H7 (cell line): ENCODE measurements at regions not wholly inside any gene's neighbourhood (a gene's known extent, or its start where the extent isn't known, plus 50 kb on each side); places are given as distances from the start of the nearest gene placed in this dataset.
"Not testable (repeated sequence)": the region's sequence is repeated elsewhere in the genome, so short reads cannot be mapped to it uniquely, and the experiment has no call there.

Experiments used
- DNase-seq: peaks from one replicate; pipeline ENCODE4 v3.0.0; 2012
- H3K27me3 ChIP-seq: 2 replicates; pipeline ENCODE4 v1.6.0; 2011; ENCODE audit warnings: mild to moderate bottlenecking, low read length; ENCODE audit not compliant: control insufficient read depth, insufficient read depth
- H3K36me3 ChIP-seq: replicated peaks from 2 replicates; pipeline ENCODE4 v1.5.1; 2011; ENCODE audit warnings: low read length; ENCODE audit not compliant: control insufficient read depth, insufficient read depth
- H3K4me3 ChIP-seq: 2 replicates; pipeline ENCODE4 v1.5.1; 2011; ENCODE audit warnings: low read depth, mild to moderate bottlenecking, control low read depth, low read length, moderate library complexity; ENCODE audit not compliant: insufficient read depth

DNA sequence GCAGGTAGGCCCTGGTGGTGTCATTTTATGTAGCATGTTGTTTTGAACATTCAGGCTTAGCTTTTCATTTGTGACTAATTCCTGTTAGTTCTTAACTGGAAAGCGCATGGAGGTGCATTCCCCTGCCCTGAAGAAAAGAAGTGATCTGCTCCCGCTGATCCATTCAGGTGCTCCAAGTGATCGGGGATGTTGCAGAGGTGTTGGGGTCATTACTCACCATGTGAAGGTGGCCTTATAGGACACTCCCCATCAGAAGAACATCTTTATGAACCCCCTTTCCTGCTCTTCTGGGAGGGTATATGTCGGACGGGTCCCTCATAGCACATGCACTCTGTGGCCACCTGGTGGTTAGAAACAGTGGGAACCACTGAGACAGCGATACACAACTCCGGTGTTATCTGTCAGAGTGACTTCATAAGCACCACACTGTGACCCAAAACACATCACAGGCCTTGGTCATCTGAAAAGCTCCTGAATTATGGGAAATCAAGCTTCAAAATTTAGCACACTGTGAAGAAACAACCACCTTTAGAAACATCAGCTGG, 172.5 kb upstream of the NOTCH2NLA start:
- H3K36me3 ChIP-seq, H3K27me3 ChIP-seq, H3K4me3 ChIP-seq, DNase-seq: not testable (repeated sequence)

DNA sequence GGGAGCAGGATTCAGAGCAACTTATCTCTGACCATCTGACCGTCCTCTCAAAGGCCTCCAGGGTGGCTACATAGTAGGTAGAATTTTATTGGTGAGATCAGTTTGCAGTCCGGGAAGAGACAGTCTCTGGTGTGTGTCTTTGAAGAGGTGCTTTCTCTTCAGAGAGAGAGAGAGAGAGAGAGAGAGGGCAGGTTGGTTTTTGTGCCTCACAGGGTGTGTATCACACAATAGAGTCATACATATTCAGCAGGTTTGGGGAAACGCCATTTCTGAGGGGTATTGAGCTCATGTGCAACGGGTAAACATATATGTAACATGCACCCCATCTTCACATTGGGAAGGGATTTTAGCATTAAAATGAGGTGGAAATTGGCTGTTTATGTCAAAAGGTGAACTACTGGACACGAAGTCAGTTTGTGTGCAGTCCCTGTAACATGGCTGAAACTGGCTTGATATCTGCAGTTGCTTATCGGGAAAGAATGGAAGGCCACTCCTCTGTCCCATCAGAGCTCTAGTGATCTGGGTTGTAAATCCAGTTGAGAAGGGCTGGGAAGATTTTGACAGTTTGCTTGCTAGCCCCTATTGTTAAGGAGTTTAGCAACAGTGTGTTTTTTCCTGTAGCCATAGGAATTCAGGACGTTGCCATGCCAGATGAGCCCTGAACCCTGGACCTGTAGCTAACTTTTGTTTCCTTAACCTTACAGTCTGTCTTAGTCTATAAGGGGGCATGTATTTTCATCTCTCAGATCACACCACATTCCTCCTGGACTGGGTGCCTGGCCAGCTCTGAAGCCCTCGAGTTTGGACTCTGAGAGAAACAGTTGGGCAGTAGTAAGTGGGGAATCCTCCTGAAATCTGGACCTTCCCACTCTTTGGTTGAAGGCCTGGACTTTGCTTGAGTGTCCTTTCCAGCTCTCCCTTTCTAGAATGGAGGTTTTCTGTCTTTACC, 171.6 kb upstream of the NOTCH2NLA start:
- not testable (repeated sequence) for H3K27me3 ChIP-seq, H3K4me3 ChIP-seq, DNase-seq, H3K36me3 ChIP-seq

DNA sequence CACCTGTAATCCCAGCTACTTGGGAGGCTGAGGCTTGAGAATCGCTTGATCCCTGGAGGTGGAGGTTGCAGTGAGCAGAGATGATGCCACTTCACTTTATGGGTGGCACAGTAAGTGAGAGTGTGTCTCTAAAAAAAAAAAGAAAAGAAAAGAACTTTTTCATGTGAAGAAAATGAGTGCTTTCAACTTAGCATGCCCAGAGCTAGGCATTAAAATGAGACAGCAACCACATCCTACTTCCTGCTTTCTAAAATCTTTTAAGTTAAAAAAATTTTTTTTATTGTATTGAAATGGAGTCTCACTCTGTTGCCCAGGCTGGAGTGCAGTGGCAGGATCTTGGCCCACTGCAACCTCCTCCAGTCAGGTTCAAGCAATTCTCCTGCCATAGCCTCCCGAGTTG, 170.4 kb upstream of the NOTCH2NLA start:
- not testable (repeated sequence) for H3K27me3 ChIP-seq, DNase-seq, H3K4me3 ChIP-seq, H3K36me3 ChIP-seq

DNA sequence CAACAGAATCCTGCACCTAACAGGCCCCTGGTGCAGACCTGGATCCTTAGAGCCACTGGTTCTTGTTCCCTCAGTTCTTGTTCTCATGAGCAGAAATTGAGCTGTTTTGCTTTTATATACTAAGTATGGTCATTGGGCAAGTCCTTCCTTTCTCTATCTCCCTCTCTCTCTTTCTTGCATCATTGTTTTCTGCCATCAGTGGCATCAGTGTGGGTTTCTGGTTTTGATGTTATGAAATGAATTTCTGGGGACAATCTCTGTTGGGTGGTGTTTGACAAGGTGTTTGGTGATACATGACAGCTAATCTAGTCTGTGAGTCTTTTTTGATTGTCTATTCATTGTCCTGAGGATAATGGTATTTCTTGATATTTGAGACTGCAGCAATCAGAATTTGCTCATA, 168.0 kb upstream of the NOTCH2NLA start:
- H3K4me3 ChIP-seq, DNase-seq, H3K27me3 ChIP-seq, H3K36me3 ChIP-seq: not testable (repeated sequence)

DNA sequence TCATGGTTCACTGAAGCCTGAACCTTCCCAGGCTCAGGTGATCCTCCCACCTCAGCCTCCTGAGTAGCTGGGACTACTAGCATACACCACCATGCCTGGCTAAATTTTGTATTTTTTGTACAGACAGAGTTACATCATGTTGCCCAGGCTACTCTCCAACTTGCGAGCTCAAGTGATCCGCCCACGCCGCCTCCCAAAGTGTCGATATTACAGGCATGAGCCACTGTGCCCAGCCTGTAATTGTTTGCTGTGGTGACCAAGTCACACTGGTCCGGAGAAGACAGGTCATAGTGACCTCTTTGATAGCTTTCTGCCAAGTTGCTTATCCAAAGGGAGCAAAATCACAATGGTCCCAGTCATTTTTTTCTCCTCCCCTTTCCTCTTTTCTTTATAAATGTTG, 167.4 kb upstream of the NOTCH2NLA start:
- not testable (repeated sequence) for DNase-seq, H3K27me3 ChIP-seq, H3K36me3 ChIP-seq

DNA sequence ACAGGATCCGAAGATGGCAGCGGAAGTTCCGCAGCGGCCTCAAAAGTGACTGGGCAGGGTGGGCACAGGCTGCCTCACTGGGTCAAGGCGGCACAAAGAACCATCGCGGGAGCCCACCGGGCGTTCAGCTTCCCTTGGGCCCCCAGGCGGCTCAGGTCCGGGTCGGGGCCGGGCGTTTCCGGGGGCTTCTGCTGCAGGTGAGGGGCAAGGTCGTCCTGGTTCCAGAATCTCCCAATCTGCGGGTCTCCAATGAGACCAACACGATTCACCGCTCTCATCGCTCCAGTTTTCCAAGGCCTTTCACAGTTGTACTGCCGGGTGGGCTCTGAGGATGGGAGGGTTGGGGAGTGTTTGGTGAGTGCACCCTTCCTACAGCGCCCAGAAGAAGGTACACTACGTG, 165.0 kb upstream of the NOTCH2NLA start:
- H3K36me3 ChIP-seq, H3K4me3 ChIP-seq, DNase-seq: not testable (repeated sequence)

More for the DNA sequence above, 167.4 kb upstream of the NOTCH2NLA start:
- H3K4me3 ChIP-seq, result not testable (repeated sequence)

DNA sequence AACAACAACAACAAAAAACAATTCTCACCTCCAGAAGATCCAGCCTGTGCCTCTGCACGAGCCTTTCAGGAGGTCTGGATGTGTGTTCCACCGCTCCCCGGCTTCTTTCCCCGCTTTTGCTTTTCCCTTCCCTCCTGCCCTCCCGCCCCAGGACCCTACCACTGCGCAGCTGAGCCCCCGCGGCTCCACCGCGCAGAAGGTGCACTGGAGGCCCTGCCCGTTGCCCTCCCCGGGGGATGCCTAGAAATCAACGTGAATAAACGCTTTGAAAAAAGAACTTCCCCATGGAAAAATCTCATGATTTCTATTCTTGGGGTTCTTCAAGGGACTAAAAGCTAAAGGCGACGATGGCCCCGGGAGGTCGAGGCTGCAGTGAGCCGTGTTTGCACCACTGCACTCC, 164.3 kb upstream of the NOTCH2NLA start:
- DNase-seq, H3K36me3 ChIP-seq, H3K4me3 ChIP-seq, H3K27me3 ChIP-seq: not testable (repeated sequence)

More for the DNA sequence above, 165.0 kb upstream of the NOTCH2NLA start:
- not testable (repeated sequence) for H3K27me3 ChIP-seq

DNA sequence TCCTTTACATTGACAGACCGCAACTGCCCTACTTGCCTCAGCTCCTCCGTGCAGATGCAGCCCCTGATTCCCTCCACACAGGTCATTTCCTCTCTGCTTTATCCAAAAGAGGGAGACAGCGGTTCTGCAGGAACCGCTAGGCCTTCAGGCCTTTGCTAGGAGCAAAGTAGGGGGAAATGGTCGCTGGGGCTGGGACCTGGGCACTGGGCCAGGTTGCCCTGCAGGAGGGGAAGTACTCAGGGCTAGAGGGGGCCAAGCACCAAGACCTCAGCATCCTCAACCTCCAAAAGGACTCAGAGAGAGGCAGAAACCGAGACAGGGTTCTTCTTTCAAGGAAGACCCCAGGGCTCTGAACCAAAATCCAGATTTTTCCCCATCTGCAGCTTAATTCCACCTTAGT, 160.4 kb upstream of the NOTCH2NLA start:
- H3K36me3 ChIP-seq, H3K27me3 ChIP-seq, DNase-seq, H3K4me3 ChIP-seq: not testable (repeated sequence)

DNA sequence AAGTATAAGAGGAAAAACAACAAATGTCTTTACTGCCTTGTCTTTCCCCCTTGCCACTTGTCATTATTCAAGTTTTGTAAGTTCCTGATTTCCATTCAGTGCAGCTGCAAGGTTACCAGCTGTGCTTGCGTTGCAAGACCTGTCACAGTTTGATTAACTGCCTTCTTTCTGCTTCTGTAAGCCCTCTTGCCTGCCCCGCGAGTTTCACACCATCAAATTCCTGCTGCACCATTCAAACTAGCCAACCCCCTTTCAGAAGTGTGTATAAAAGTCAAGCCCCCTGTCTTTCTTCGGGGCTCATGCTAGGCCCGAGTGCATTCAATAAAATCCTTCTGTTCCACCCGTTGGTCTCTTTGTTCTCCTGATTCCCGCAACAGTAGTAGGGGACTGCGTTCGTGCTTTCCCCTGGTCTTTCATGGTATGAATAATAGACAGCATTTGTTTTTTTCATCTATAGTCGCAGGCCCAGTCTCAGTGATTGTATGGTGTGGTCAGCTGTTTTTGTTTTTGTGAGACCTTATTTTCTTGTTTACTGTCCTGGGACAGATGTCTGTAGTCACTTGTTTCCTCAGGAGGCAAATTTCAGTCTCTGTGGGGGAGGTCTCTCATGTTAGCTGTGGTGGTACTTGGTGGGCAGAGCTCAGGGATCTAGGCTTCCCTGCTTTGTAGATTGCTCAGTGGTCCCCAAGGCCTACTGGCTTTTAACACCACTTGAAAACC, 159.1 kb upstream of the NOTCH2NLA start:
- not testable (repeated sequence) for H3K4me3 ChIP-seq, DNase-seq, H3K36me3 ChIP-seq, H3K27me3 ChIP-seq

DNA sequence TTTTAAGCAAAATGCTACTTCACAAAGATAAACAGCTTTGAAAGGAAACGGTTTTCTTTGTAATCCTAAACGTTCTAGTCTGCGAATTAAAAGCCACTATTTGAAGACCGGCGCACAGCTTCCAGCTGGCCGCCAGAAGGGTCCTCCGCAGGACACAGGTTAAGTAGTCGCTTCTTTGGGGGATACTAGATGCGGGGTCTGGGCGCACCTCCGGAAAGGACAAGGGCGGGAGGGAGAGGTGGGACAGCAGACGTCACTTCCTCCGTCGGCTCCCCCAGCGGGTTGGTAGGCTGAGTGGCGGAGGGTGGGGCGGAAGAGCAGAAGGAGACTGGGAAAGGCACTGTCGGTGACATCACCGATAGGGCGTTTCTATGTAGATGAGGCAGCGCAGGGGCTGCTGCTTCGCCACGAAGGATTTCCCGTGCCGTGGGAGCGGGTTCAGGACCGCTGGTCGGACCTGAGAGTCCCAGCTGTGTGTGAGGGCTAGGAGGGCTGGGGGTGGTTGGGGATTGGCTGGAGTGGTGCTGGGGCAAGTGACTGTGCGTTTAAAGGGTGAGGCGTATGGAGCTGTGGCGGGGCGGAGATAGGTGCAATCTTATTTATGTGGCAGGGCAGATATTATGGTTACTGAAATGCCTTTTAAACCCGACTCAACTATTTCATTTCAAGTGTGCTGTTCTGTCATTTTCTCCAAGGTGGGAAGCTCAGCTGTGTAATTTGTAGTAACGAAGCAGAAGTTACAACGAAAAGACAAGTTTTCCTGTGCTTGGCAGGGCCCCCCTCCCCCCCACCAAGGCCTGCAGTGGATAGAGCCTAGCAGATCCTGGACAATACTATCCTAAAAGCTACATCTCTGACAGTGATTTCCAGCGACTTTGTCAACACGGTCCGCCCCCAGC, 158.3 kb upstream of the NOTCH2NLA start:
- peak; percentile 75 for DNase-seq
- H3K36me3 ChIP-seq, H3K27me3 ChIP-seq: not testable (repeated sequence)
- peak overlapping the region; percentile 21 for H3K4me3 ChIP-seq

DNA sequence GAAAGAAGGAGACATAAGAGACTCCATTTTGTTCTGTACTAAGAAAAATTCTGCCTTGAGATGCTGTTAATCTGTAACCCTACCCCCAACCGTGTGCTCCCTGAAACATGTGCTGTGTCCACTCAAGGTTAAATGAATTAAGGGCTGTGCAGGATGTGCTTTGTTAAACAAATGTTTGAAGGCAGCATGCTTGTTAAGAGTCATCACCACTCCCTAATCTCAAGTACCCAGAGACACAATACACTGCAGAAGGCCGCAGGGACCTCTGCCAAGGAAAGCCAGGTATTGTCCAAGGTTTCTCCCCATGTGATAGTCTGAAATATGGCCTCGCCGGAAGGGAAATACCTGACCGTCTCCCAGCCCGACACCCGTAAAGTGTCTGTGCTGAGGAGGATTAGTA, 152.4 kb upstream of the NOTCH2NLA start:
- DNase-seq, H3K27me3 ChIP-seq, H3K36me3 ChIP-seq, H3K4me3 ChIP-seq: not testable (repeated sequence)

DNA sequence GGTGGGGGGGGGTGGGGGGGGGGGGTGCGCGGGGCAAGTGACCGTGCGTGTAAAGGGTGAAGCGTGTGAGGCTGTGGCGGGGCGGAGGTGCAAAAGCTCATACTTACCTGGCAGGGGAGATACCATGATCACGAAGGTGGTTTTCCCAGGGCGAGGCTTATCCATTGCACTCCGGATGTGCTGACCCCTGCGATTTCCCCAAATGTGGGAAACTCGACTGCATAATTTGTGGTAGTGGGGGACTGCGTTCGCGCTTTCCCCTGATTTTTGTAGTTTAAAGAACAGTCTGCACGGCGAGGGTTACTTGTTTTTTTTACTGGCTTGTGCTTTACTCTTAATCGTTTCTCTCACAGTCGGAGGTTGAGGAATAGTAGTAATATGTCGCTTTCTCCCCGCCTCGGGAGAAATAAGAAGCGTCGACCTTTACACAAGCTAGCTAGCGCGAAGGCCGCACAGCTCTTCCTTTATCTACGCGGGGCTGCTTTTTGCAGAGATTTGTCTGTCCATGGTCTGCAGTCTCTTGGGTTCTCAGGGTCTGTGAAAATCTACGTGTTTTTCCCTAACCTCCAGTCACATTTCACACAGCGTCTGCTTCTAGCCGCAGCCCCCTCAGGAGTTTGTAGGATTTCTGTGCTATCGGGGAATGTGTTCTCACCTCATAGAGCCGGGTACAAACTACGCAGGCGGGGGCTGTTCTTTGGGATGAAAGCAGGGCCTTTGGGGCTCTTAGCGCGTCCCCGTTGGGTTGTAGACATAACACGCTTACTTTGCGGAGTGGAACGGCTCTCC, 148.1 kb upstream of the NOTCH2NLA start:
- H3K36me3 ChIP-seq, H3K27me3 ChIP-seq: not testable (repeated sequence)
- peak; percentile 70 for DNase-seq
- H3K4me3 ChIP-seq, result peak overlapping the region; percentile 31

DNA sequence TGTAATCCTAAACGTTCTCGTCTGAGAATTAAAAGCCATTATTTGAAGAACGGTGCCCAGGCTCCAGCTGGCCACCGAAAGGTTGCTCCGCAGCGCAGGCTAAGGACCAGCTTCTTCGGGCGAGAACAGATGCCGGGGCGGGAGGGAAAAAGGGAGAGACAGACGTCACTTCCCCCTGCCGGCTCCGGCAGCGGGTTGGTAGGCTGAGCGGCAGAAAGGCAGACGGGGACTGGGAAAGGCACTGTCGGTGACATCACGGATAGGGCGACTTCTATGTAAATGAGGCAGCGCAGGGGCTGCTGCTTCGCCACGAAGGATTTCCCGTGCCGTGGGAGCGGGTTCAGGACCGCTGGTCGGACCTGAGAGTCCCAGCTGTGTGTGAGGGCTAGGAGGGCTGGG, 147.5 kb upstream of the NOTCH2NLA start:
- not testable (repeated sequence) for DNase-seq, H3K36me3 ChIP-seq, H3K27me3 ChIP-seq
- H3K4me3 ChIP-seq, result peak overlapping the region; percentile 12; the same call in 1 of the 2 replicates
